ENCODE measurements at regions not wholly inside any gene's neighbourhood (a gene's known extent, or its start where the extent isn't known, plus 50 kb on each side); places are given as distances from the start of the nearest gene placed in this dataset.

- TF ChIP-seq ZBTB33 (IDR thresholded peaks at IDR 0.05; ENCODE audit: extremely low read depth, insufficient replicate concordance, low read length) (no peak), ZNF274 (IDR thresholded peaks at IDR 0.05; ENCODE audit: low read depth, low read length) (no peak), EGR1 (IDR thresholded peaks at IDR 0.05; ENCODE audit: low read depth) (no peak), POLR2AphosphoS5 (IDR thresholded peaks at IDR 0.05; ENCODE audit: low read depth, low read length) (no peak), RAD21 (IDR thresholded peaks at IDR 0.05; ENCODE audit: low read depth) (no peak), SRF (IDR thresholded peaks at IDR 0.05; ENCODE audit: low read depth) (no peak), POLR2A (IDR thresholded peaks at IDR 0.05; ENCODE audit: borderline replicate concordance, extremely low read depth, insufficient read depth, insufficient read length) (no peak), SIN3A (IDR thresholded peaks at IDR 0.05; ENCODE audit: low read depth) (no peak), SP1 (IDR thresholded peaks at IDR 0.05; ENCODE audit: low read depth) (no peak), MAX (IDR thresholded peaks at IDR 0.05) (no peak), EZH2 (IDR thresholded peaks at IDR 0.05) (no peak)
- TF ChIP-seq, protein P1, sequence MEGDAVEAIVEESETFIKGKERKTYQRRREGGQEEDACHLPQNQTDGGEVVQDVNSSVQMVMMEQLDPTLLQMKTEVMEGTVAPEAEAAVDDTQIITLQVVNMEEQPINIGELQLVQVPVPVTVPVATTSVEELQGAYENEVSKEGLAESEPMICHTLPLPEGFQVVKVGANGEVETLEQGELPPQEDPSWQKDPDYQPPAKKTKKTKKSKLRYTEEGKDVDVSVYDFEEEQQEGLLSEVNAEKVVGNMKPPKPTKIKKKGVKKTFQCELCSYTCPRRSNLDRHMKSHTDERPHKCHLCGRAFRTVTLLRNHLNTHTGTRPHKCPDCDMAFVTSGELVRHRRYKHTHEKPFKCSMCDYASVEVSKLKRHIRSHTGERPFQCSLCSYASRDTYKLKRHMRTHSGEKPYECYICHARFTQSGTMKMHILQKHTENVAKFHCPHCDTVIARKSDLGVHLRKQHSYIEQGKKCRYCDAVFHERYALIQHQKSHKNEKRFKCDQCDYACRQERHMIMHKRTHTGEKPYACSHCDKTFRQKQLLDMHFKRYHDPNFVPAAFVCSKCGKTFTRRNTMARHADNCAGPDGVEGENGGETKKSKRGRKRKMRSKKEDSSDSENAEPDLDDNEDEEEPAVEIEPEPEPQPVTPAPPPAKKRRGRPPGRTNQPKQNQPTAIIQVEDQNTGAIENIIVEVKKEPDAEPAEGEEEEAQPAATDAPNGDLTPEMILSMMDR (IDR thresholded peaks at IDR 0.05 in 2 of 3, conservative IDR thresholded peaks at IDR 0.05 in 1 of 3; ENCODE audit: borderline replicate concordance in 1 of 3, insufficient read depth in 1 of 3, low read depth in 2 of 3, low read length in 2 of 3): no peak
These were observed 295.9 kb upstream of the RGMA start for GRCh38 chr15:93384886-93385285.
